ENCODE measurements at regions not wholly inside any gene's neighbourhood (a gene's known extent, or its start where the extent isn't known, plus 50 kb on each side); places are given as distances from the start of the nearest gene placed in this dataset.

GRCh38 chr1:29590583-29591565 lies 354.6 kb downstream of the PTPRU start:
- TF ChIP-seq ARNT (IDR thresholded peaks at IDR 0.05) (no peak), HDGF (IDR thresholded peaks at IDR 0.05; ENCODE audit: borderline replicate concordance) (no peak), ZNF384 (IDR thresholded peaks at IDR 0.05) (no peak), BHLHE40 (IDR thresholded peaks at IDR 0.05; ENCODE audit: borderline replicate concordance) (no peak), SP1 (IDR thresholded peaks at IDR 0.05) (no peak), NFRKB (IDR thresholded peaks at IDR 0.05) (no peak)
